ENCODE measurements at regions not wholly inside any gene's neighbourhood (a gene's known extent, or its start where the extent isn't known, plus 50 kb on each side); places are given as distances from the start of the nearest gene placed in this dataset.
"Not testable (repeated sequence)": the region's sequence is repeated elsewhere in the genome, so short reads cannot be mapped to it uniquely, and the experiment has no call there.

- DNase-seq (ENCODE audit: low spot score) (no peak), ATAC-seq (ENCODE audit: insufficient number of reproducible peaks, low FRiP score, low read depth) (no peak)
- Histone ChIP-seq H3K9me3 (no peaks in the 10 kb centered on the region), H3K4me3 (no peak overlapping the region), H3K27me3 (replicated peaks; ENCODE audit: insufficient read depth) (no peaks in the 10 kb centered on the region), H3K27ac (no peak overlapping the region), H3K4me1 (ENCODE audit: control insufficient read depth in 1 of 2, low read depth in 2 of 2) (no peaks in the 10 kb centered on the region), H3K36me3 (no peaks in the 10 kb centered on the region)
- no peak for TF ChIP-seq CTCF (IDR thresholded peaks at IDR 0.05)
Measured at GRCh38 chr13:100789968-100790367, 115.4 kb upstream of the TMTC4 start.

- DNase-seq (ENCODE audit: low spot score) (no peak), ATAC-seq (ENCODE audit: insufficient number of reproducible peaks, low FRiP score, low read depth) (no peak)
- no peaks in the 10 kb centered on the region for H3K36me3 ChIP-seq
- H3K27me3 ChIP-seq (replicated peaks; ENCODE audit: insufficient read depth) = no peaks in the 10 kb centered on the region
- no peak overlapping the region for H3K27ac ChIP-seq
- no peaks in the 10 kb centered on the region for H3K4me1 ChIP-seq (ENCODE audit: control insufficient read depth in 1 of 2, low read depth in 2 of 2)
- no peak for TF ChIP-seq CTCF (IDR thresholded peaks at IDR 0.05)
- H3K9me3 ChIP-seq = no peaks in the 10 kb centered on the region
- H3K4me3 ChIP-seq = no peak overlapping the region
Measured at GRCh38 chr13:100789481-100789880, 114.9 kb upstream of the TMTC4 start.

GRCh38 chr13:100789025-100789424 is 114.4 kb upstream of the TMTC4 start:
- no peaks in the 10 kb centered on the region for H3K36me3 ChIP-seq
- TF ChIP-seq CTCF (IDR thresholded peaks at IDR 0.05) = no peak
- ATAC-seq (ENCODE audit: insufficient number of reproducible peaks, low FRiP score, low read depth) = no peak

GRCh38 chr13:100788540-100788939 is 113.9 kb upstream of the TMTC4 start:
- DNase-seq (ENCODE audit: low spot score) (no peak), ATAC-seq (ENCODE audit: insufficient number of reproducible peaks, low FRiP score, low read depth) (no peak)
- TF ChIP-seq CTCF (IDR thresholded peaks at IDR 0.05) = no peak
- Histone ChIP-seq H3K9me3 (no peaks in the 10 kb centered on the region), H3K27me3 (replicated peaks; ENCODE audit: insufficient read depth) (no peaks in the 10 kb centered on the region), H3K36me3 (no peaks in the 10 kb centered on the region), H3K27ac (no peak overlapping the region), H3K4me1 (ENCODE audit: control insufficient read depth in 1 of 2, low read depth in 2 of 2) (no peaks in the 10 kb centered on the region), H3K4me3 (no peak overlapping the region)

More at GRCh38 chr13:100789025-100789424, 114.4 kb upstream of the TMTC4 start:
- no peaks in the 10 kb centered on the region for H3K4me1 ChIP-seq (ENCODE audit: control insufficient read depth in 1 of 2, low read depth in 2 of 2)
- no peak overlapping the region for H3K4me3 ChIP-seq
- no peaks in the 10 kb centered on the region for H3K27me3 ChIP-seq (replicated peaks; ENCODE audit: insufficient read depth)
- no peak overlapping the region for H3K27ac ChIP-seq
- no peaks in the 10 kb centered on the region for H3K9me3 ChIP-seq
- no peak for DNase-seq (ENCODE audit: low spot score)

GRCh38 chr13:100787899-100788298 is 113.3 kb upstream of the TMTC4 start:
- Histone ChIP-seq H3K4me1 (ENCODE audit: control insufficient read depth in 1 of 2, low read depth in 2 of 2) (no peaks in the 10 kb centered on the region), H3K36me3 (no peaks in the 10 kb centered on the region), H3K9me3 (no peaks in the 10 kb centered on the region), H3K4me3 (no peak overlapping the region), H3K27ac (no peak overlapping the region), H3K27me3 (replicated peaks; ENCODE audit: insufficient read depth) (no peaks in the 10 kb centered on the region)
- DNase-seq (ENCODE audit: low spot score) (no peak), ATAC-seq (ENCODE audit: insufficient number of reproducible peaks, low FRiP score, low read depth) (no peak)
- no peak for TF ChIP-seq CTCF (IDR thresholded peaks at IDR 0.05)

GRCh38 chr13:100776686-100777085 is 102.1 kb upstream of the TMTC4 start:
- H3K4me1 ChIP-seq (ENCODE audit: control insufficient read depth in 1 of 2, low read depth in 2 of 2) = not testable (repeated sequence)

More at GRCh38 chr13:100776686-100777085, 102.1 kb upstream of the TMTC4 start:
- ATAC-seq (ENCODE audit: insufficient number of reproducible peaks, low FRiP score, low read depth); H3K9me3 ChIP-seq; H3K27ac ChIP-seq; H3K27me3 ChIP-seq (replicated peaks; ENCODE audit: insufficient read depth); DNase-seq (ENCODE audit: low spot score); H3K4me3 ChIP-seq; H3K36me3 ChIP-seq: not testable (repeated sequence)

Measured in thoracic aorta (tissue), 2 donors.